ENCODE measurements at regions not wholly inside any gene's neighbourhood (a gene's known extent, or its start where the extent isn't known, plus 50 kb on each side); places are given as distances from the start of the nearest gene placed in this dataset.

DNA sequence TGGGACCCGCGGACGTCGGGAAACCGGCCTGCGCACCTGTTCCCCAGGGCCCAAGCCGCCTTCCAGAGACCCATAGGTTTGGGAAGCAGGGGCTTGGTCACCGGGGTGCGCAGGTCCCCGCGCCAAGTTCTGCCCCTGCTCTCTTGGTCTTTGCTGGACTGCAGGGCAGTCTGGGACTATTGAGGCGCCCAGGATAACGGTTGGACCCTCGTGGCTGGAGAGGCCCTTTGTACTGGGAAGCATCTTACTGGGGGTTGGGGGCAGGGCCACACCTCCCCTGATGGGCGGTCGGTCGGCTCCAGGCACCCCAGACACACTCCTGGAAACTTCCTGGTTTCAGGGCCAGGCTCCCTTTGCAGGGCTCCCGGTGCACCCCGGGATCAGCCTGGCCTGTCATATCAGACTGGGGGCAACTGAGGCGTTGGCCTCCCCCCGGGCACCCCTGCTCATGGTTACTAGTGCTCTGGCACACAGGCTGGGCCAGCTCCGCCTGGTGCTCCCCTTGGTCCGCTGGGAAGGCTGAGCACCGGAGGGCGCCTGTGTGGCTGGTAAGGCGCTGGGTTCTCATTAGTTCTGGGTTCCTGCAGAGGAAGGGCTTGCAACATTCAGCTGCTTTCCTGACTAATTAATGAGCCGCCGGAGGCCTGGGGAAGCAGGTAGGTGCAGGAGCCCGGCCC, 1250.5 kb downstream of the BRD1 start:
- peaks cover 12 to 15% of the 10 kb centered on the region in 2 donors for H3K27me3 ChIP-seq (ENCODE audit: control insufficient read depth in 1 of 2, insufficient read depth in 2 of 2, low read length in 2 of 2)

DNA sequence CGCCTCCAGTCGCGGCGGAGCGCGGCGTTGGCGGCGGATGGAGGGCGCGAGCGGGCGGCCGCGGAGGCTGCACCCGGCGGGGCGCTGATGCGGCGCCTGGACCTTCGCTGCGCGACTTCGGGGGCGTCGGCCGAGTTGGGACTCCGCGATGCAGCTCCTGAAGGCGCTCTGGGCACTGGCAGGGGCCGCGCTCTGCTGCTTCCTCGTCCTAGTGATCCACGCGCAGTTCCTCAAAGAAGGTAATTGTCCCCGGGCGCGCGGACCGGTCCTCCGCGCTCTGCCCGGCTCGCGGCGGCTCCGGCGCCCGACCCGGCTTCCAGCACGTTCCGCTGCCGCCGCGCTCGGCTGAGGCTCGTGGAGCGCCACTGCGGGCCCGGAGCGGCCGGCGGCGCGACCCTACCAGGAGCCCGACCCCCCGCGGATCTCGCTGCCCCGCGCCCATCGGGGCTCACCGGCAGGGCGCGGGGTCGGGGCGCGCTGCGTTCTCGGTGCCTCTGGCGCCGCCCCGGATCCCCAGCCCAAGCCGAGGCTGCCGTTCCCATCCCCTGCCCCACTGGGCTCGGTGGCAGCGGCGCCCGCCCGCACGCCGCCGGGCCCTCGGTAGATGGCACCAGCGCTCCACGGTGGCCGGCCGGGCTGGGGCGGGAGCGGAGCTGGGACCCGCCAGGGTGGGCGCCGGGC, 1251.2 kb downstream of the BRD1 start:
- no peaks in the 10 kb centered on the region for H3K9me3 ChIP-seq (ENCODE audit: control insufficient read depth in 1 of 2, low read length in 2 of 2)
- H3K4me1 ChIP-seq (ENCODE audit: control insufficient read depth in 1 of 2, insufficient read depth in 2 of 2, low read length in 2 of 2) = no peaks in the 10 kb centered on the region
- no peak overlapping the region for H3K27ac ChIP-seq (ENCODE audit: low read depth, low read length)
- H3K27me3 ChIP-seq (ENCODE audit: control insufficient read depth in 1 of 2, insufficient read depth in 2 of 2, low read length in 2 of 2) = peaks cover 12 to 15% of the 10 kb centered on the region in 2 donors
- no peak overlapping the region for H3K4me3 ChIP-seq (ENCODE audit: low read depth in 1 of 2, low read length in 2 of 2)
- H3K9ac ChIP-seq (ENCODE audit: low read depth in 1 of 2, low read length in 2 of 2) = no peak overlapping the region
- no peaks in the 10 kb centered on the region for H3K36me3 ChIP-seq (ENCODE audit: control insufficient read depth in 1 of 2, insufficient read depth in 2 of 2, low read length in 2 of 2)

More for the DNA sequence above, 1250.5 kb downstream of the BRD1 start:
- no peak overlapping the region for H3K4me3 ChIP-seq (ENCODE audit: low read depth in 1 of 2, low read length in 2 of 2)
- H3K27ac ChIP-seq (ENCODE audit: low read depth, low read length) = no peak overlapping the region
- H3K4me1 ChIP-seq (ENCODE audit: control insufficient read depth in 1 of 2, insufficient read depth in 2 of 2, low read length in 2 of 2) = no peaks in the 10 kb centered on the region
- no peaks in the 10 kb centered on the region for H3K36me3 ChIP-seq (ENCODE audit: control insufficient read depth in 1 of 2, insufficient read depth in 2 of 2, low read length in 2 of 2)
- no peaks in the 10 kb centered on the region for H3K9me3 ChIP-seq (ENCODE audit: control insufficient read depth in 1 of 2, low read length in 2 of 2)
- no peak overlapping the region for H3K9ac ChIP-seq (ENCODE audit: low read depth in 1 of 2, low read length in 2 of 2)

DNA sequence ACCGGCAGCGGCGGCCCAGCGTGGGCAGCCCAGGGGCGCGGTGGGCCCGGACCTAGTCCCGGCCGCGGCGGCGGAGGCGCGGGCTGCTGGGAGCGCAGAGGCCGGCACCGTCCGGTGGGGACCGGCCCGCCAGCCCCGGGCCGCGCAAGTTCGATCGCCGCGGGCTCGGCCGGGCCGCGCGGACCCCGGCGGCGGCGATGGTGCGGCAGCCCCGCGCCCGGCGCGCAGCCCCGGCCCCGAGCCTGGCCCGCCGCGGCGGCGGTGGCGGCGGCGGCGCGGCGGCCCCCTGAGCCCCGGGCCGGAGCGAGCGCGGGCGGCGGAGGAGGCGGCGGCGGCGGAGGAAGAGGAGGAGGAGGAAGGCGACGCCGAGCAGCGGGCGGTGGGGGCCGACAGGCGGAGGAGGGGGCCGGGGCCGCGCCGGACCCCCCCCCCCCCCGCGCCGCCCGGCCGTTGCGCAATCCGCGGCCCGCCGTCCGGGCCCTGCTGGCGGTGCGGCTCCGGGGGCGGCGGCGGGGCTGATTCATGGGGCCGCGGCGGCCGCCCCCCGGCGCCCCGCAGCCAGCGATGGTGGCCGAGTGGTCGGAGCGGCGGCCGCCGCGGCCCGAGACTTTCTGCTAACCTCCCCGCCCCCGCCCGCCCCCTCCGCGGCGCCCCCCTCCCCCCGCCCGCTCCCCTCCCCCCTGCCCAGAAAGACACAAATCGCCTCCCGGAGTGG, 1251.9 kb downstream of the BRD1 start:
- Histone ChIP-seq H3K4me3 (ENCODE audit: low read depth in 1 of 2, low read length in 2 of 2) (no peak overlapping the region), H3K4me1 (ENCODE audit: control insufficient read depth in 1 of 2, insufficient read depth in 2 of 2, low read length in 2 of 2) (no peaks in the 10 kb centered on the region), H3K27ac (ENCODE audit: low read depth, low read length) (no peak overlapping the region), H3K27me3 (ENCODE audit: control insufficient read depth in 1 of 2, insufficient read depth in 2 of 2, low read length in 2 of 2) (peaks cover 12 to 15% of the 10 kb centered on the region in 2 donors), H3K36me3 (ENCODE audit: control insufficient read depth in 1 of 2, insufficient read depth in 2 of 2, low read length in 2 of 2) (no peaks in the 10 kb centered on the region), H3K9ac (ENCODE audit: low read depth in 1 of 2, low read length in 2 of 2) (no peak overlapping the region), H3K9me3 (ENCODE audit: control insufficient read depth in 1 of 2, low read length in 2 of 2) (peaks cover 2 to 4% of the 10 kb centered on the region in 2 donors)

DNA sequence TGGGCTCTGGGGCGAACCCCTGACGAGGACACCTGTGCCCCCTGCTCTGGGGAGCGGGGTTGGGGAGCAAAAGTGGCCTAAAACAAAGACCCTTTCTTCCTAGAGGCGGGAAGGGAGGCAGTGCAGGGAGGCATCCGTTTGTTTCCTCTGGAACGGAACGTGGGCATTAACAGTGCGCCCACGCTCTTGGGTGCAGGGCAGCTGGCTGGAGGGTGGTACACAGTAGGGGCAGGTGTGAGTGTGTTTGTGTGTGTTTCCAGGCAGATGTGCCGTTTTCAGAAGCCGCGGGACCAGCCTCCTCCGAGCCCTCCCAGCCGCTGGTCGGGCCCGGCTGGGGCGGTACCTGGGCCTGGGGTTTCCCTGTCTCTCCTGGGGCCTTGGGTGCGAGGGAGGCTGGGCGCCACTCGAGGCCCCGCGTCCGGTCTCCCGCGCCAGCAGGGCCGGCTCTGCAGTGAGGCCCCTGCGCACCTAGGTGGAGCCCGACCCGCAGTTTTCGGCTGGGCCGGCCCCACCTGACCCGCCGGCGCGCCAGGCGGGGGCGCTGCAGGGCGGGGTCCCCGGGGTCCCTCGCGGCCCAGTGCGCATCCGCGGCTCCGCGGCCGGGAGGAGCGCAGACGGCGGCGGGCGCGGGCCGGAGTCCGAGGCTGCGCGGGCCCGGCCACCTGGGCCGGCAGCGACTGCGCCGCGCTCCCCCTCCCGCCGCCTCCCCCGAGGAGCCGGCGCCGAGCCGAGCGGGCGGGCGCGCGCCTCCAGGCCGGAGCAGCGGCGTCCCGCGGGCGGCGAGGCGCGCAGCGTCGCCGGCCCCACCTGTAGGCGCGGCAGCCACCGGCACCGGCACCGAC, 1252.7 kb downstream of the BRD1 start:
- H3K27me3 ChIP-seq (ENCODE audit: control insufficient read depth in 1 of 2, insufficient read depth in 2 of 2, low read length in 2 of 2) = peaks cover 12 to 15% of the 10 kb centered on the region in 2 donors
- H3K9ac ChIP-seq (ENCODE audit: low read depth in 1 of 2, low read length in 2 of 2) = no peak overlapping the region
- peaks cover 3 to 4% of the 10 kb centered on the region in 2 donors for H3K9me3 ChIP-seq (ENCODE audit: control insufficient read depth in 1 of 2, low read length in 2 of 2)
- H3K4me1 ChIP-seq (ENCODE audit: control insufficient read depth in 1 of 2, insufficient read depth in 2 of 2, low read length in 2 of 2) = no peaks in the 10 kb centered on the region
- H3K4me3 ChIP-seq (ENCODE audit: low read depth in 1 of 2, low read length in 2 of 2) = no peak overlapping the region
- no peak overlapping the region for H3K27ac ChIP-seq (ENCODE audit: low read depth, low read length)
- no peaks in the 10 kb centered on the region for H3K36me3 ChIP-seq (ENCODE audit: control insufficient read depth in 1 of 2, insufficient read depth in 2 of 2, low read length in 2 of 2)

DNA sequence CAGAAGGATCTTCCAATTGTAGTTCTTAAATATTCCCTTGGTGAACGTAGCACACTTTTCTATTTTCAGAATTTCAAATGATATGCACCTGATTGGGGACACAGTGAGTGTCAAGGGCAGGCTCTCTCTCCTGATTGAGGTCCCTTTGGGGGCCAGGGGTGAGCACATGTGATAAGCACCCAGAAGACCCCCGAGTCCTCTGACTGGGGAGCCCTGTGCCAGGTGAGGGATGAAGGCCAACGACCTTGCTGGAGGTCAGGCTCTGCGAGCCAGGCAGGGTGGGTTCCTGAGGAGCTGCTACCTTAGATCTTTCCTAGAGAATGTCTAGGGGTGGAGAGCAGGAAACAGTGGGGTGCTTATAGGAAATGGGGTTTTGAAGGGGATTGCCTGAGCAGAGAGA, 1253.9 kb downstream of the BRD1 start:
- Histone ChIP-seq H3K4me1 (ENCODE audit: control insufficient read depth in 1 of 2, insufficient read depth in 2 of 2, low read length in 2 of 2) (no peaks in the 10 kb centered on the region), H3K27ac (ENCODE audit: low read depth, low read length) (no peak overlapping the region)

DNA sequence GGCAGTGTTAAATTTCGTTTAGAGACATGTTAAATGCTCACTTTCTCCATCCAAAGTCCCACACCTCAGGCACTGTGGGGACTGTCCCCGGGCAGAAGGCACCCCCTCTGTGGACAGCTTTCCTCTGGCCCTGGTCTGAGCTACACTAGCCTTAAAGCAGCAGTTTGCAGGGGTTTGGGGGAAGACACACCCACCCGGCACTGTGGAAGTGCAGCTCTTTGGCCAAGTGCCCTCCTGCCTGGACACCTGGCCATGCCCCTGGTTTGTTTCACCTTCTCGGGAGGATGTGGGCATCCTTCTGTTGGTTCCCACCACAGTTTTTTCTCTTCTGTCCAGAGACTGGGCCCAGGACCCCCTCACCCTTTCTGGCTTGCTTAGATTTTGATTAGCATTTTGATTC, 1254.7 kb downstream of the BRD1 start:
- no peak overlapping the region for H3K27ac ChIP-seq (ENCODE audit: low read depth, low read length)
- no peaks in the 10 kb centered on the region for H3K4me1 ChIP-seq (ENCODE audit: control insufficient read depth in 1 of 2, insufficient read depth in 2 of 2, low read length in 2 of 2)
- H3K4me3 ChIP-seq (ENCODE audit: low read depth in 1 of 2, low read length in 2 of 2) = no peak overlapping the region
- H3K9me3 ChIP-seq (ENCODE audit: control insufficient read depth in 1 of 2, low read length in 2 of 2) = peaks cover 3 to 4% of the 10 kb centered on the region in 2 donors
- H3K27me3 ChIP-seq (ENCODE audit: control insufficient read depth in 1 of 2, insufficient read depth in 2 of 2, low read length in 2 of 2) = peaks cover 12 to 15% of the 10 kb centered on the region in 2 donors
- no peak overlapping the region for H3K9ac ChIP-seq (ENCODE audit: low read depth in 1 of 2, low read length in 2 of 2)
- H3K36me3 ChIP-seq (ENCODE audit: control insufficient read depth in 1 of 2, insufficient read depth in 2 of 2, low read length in 2 of 2) = no peaks in the 10 kb centered on the region

More for the DNA sequence above, 1253.9 kb downstream of the BRD1 start:
- no peaks in the 10 kb centered on the region for H3K36me3 ChIP-seq (ENCODE audit: control insufficient read depth in 1 of 2, insufficient read depth in 2 of 2, low read length in 2 of 2)
- H3K27me3 ChIP-seq (ENCODE audit: control insufficient read depth in 1 of 2, insufficient read depth in 2 of 2, low read length in 2 of 2) = peaks cover 12 to 15% of the 10 kb centered on the region in 2 donors
- peaks cover 3 to 4% of the 10 kb centered on the region in 2 donors for H3K9me3 ChIP-seq (ENCODE audit: control insufficient read depth in 1 of 2, low read length in 2 of 2)
- no peak overlapping the region for H3K9ac ChIP-seq (ENCODE audit: low read depth in 1 of 2, low read length in 2 of 2)
- H3K4me3 ChIP-seq (ENCODE audit: low read depth in 1 of 2, low read length in 2 of 2) = no peak overlapping the region

DNA sequence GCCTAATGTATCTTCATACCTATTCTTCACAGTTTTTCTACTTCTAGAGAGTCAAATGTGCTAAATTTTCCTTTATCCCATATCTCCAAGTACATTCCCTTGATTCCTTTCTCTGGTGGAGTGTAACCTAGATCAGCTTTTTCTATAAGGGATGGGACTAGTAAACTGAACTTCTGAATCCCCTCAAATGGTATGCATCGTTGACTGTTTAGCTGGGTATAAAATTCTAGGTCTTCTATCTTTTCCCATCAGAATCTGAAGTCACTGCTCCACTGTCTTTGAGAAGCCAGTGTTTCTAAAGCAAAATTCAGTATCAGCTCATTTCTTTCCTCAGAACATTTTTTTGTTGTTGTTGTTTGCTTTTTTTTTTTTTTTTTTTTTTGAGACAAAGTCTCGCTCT, 1256.8 kb downstream of the BRD1 start:
- H3K27ac ChIP-seq (ENCODE audit: low read depth, low read length) = no peak overlapping the region
- H3K27me3 ChIP-seq (ENCODE audit: control insufficient read depth in 1 of 2, insufficient read depth in 2 of 2, low read length in 2 of 2) = peaks cover 12 to 15% of the 10 kb centered on the region in 2 donors
- no peak overlapping the region for H3K9ac ChIP-seq (ENCODE audit: low read depth in 1 of 2, low read length in 2 of 2)
- H3K4me3 ChIP-seq (ENCODE audit: low read depth in 1 of 2, low read length in 2 of 2) = no peak overlapping the region
- H3K36me3 ChIP-seq (ENCODE audit: control insufficient read depth in 1 of 2, insufficient read depth in 2 of 2, low read length in 2 of 2) = no peaks in the 10 kb centered on the region
- no peaks in the 10 kb centered on the region for H3K4me1 ChIP-seq (ENCODE audit: control insufficient read depth in 1 of 2, insufficient read depth in 2 of 2, low read length in 2 of 2)
- peaks cover 3 to 4% of the 10 kb centered on the region in 2 donors for H3K9me3 ChIP-seq (ENCODE audit: control insufficient read depth in 1 of 2, low read length in 2 of 2)

DNA sequence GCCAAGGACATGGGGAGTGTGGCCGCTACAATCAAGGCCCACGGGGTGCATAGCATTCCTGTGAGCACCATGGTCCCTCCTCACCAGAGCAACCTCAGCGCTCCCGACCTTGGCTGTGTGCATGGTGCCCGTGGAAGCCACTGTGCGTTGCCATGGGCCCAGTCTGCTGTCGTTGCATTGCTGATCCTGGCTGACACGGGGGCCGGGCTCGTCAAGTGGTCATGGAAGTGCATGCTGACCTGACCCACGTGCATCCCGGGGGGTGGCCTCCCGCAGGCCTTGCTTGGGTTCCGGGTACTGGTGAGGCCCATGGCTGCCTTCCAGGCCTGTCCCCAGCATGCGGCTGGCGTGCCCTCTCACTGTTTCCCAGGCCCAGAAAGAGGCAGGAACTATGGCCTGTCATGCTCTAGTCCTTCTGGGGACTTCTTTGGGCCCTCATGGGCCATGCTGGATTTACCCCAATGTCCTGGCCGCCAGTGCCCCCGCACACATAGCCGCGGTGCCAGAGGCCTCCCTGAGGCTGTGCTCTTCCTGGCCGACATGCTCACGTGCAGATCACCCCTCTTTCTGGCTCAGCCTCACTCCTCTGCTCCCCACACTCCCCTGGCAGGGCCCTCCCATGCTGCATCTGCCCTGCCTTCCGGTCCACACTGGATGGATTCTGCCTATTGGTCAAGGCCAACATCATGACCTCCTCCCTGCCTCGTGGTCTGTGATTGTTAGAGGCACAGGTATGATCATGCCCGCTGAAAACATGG, 1258.0 kb downstream of the BRD1 start:
- no peak overlapping the region for H3K4me3 ChIP-seq (ENCODE audit: low read depth in 1 of 2, low read length in 2 of 2)
- H3K4me1 ChIP-seq (ENCODE audit: control insufficient read depth in 1 of 2, insufficient read depth in 2 of 2, low read length in 2 of 2) = no peaks in the 10 kb centered on the region
- peaks cover 7 to 13% of the 10 kb centered on the region in 2 donors for H3K27me3 ChIP-seq (ENCODE audit: control insufficient read depth in 1 of 2, insufficient read depth in 2 of 2, low read length in 2 of 2)
- H3K9me3 ChIP-seq (ENCODE audit: control insufficient read depth in 1 of 2, low read length in 2 of 2) = peaks cover 3 to 4% of the 10 kb centered on the region in 2 donors
- H3K36me3 ChIP-seq (ENCODE audit: control insufficient read depth in 1 of 2, insufficient read depth in 2 of 2, low read length in 2 of 2) = no peaks in the 10 kb centered on the region
- H3K27ac ChIP-seq (ENCODE audit: low read depth, low read length) = no peak overlapping the region
- H3K9ac ChIP-seq (ENCODE audit: low read depth in 1 of 2, low read length in 2 of 2) = no peak overlapping the region

DNA sequence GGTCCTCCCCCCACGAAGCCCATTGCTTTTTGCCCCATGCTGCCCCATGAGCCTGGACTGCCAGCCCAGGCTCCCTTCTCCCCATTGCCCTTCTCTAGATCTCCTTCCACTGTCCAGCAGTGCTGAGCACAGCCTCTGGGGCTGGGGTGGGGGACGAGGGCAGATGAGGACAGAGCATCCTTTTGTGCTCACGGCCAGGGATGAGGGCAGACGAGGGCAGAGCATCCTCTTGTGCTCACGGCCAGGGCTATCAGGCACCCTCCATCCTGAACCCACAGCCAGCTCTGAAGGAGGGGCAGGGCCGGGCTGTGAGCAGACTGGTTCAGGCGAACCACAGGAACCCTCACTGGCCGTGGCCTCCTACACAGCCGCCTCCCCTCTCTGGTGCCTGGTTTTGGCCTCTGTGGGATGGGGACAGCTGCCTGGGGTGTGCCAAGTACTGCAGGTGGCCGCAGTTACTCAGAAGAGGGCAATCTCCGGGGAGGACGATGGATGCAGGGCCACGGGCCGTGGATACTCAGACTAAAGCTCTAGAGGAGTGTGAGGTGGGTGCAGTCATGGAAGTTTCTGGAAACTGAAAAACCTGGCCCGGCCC, 1258.8 kb downstream of the BRD1 start:
- no peaks in the 10 kb centered on the region for H3K36me3 ChIP-seq (ENCODE audit: control insufficient read depth in 1 of 2, insufficient read depth in 2 of 2, low read length in 2 of 2)
- peaks cover 3 to 6% of the 10 kb centered on the region in 2 donors for H3K27me3 ChIP-seq (ENCODE audit: control insufficient read depth in 1 of 2, insufficient read depth in 2 of 2, low read length in 2 of 2)
- no peak overlapping the region for H3K9ac ChIP-seq (ENCODE audit: low read depth in 1 of 2, low read length in 2 of 2)
- H3K27ac ChIP-seq (ENCODE audit: low read depth, low read length) = no peak overlapping the region
- H3K9me3 ChIP-seq (ENCODE audit: control insufficient read depth in 1 of 2, low read length in 2 of 2) = peaks cover 3 to 4% of the 10 kb centered on the region in 2 donors
- no peaks in the 10 kb centered on the region for H3K4me1 ChIP-seq (ENCODE audit: control insufficient read depth in 1 of 2, insufficient read depth in 2 of 2, low read length in 2 of 2)
- H3K4me3 ChIP-seq (ENCODE audit: low read depth in 1 of 2, low read length in 2 of 2) = no peak overlapping the region

All from duodenal mucosa (tissue), 2 donors.